ENCODE measurements at regions not wholly inside any gene's neighbourhood (a gene's known extent, or its start where the extent isn't known, plus 50 kb on each side); places are given as distances from the start of the nearest gene placed in this dataset.

- H3K9me3 ChIP-seq (ENCODE audit: control insufficient read depth, insufficient read depth, low read depth, low read length), result no peaks in the 10 kb centered on the region
- no peak for DNase-seq (ENCODE audit: low read depth in 2 of 2)
- no peak overlapping the region for H3K4me3 ChIP-seq (replicated peaks in 1 of 4; ENCODE audit: control extremely low read depth in 1 of 4, insufficient read depth in 1 of 4, low read depth in 3 of 4, low read length in 4 of 4)
- no peaks in the 10 kb centered on the region for H3K4me1 ChIP-seq (ENCODE audit: control insufficient read depth, extremely low read depth, insufficient read depth, low read length)
- no peak overlapping the region for H2AFZ ChIP-seq (ENCODE audit: low read length)
- TF ChIP-seq CTCF (conservative IDR thresholded peaks at IDR 0.05 in 1 of 2, IDR thresholded peaks at IDR 0.05 in 1 of 2; ENCODE audit: low read depth in 1 of 2, low read length in 2 of 2) (no peak), EZH2 (IDR thresholded peaks at IDR 0.05; ENCODE audit: low read length, missing control alignments) (no peak)
- H4K20me1 ChIP-seq (ENCODE audit: control insufficient read depth, extremely low read depth, insufficient read depth, low read length), result no peaks in the 10 kb centered on the region
- H3K36me3 ChIP-seq (ENCODE audit: control insufficient read depth, insufficient read depth, low read length), result no peaks in the 10 kb centered on the region
- no peak overlapping the region for H3K4me2 ChIP-seq (ENCODE audit: extremely low read depth, insufficient read depth, low read length)
- no peaks in the 10 kb centered on the region for H3K79me2 ChIP-seq (ENCODE audit: control insufficient read depth, insufficient read depth, low read length)
- H3K27ac ChIP-seq (ENCODE audit: insufficient read depth, low read length), result no peak overlapping the region
- no peak overlapping the region for H3K9ac ChIP-seq (ENCODE audit: insufficient read depth, low read length)
- no peaks in the 10 kb centered on the region for H3K27me3 ChIP-seq (ENCODE audit: control insufficient read depth, insufficient read depth, low read length)
Measured at GRCh38 chr7:11895337-11895736, 63.3 kb upstream of the THSD7A start.

DNA sequence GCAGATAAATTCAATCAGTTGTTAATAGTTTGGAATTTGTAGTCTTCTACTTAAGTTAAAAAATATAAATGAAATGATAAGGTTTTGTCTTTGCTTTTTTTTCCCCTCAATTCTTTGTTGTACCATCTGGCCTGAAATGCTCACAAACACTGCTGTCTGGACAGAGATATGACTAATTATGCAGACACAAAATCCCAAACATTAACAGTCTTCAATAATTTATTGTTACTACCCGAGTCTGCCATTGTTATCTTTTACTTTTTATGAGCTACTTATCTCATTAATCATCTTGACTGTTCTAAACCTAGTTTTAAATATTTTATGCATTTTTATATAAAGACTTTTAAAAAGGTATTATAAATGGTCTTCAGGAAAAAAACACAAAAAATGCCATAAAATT lies 64.7 kb upstream of the THSD7A start:
- no peak overlapping the region for H3K9ac ChIP-seq (ENCODE audit: insufficient read depth, low read length)
- DNase-seq (ENCODE audit: low read depth in 2 of 2), result peak in 1 of 2 donors; percentile 47
- no peak overlapping the region for H3K4me2 ChIP-seq (ENCODE audit: extremely low read depth, insufficient read depth, low read length)
- H3K36me3 ChIP-seq (ENCODE audit: control insufficient read depth, insufficient read depth, low read length), result no peaks in the 10 kb centered on the region
- H4K20me1 ChIP-seq (ENCODE audit: control insufficient read depth, extremely low read depth, insufficient read depth, low read length), result no peaks in the 10 kb centered on the region
- H3K4me3 ChIP-seq (replicated peaks in 1 of 4; ENCODE audit: control extremely low read depth in 1 of 4, insufficient read depth in 1 of 4, low read depth in 3 of 4, low read length in 4 of 4), result no peak overlapping the region
- H3K4me1 ChIP-seq (ENCODE audit: control insufficient read depth, extremely low read depth, insufficient read depth, low read length), result no peaks in the 10 kb centered on the region
- H3K27ac ChIP-seq (ENCODE audit: insufficient read depth, low read length), result no peak overlapping the region
- no peaks in the 10 kb centered on the region for H3K79me2 ChIP-seq (ENCODE audit: control insufficient read depth, insufficient read depth, low read length)
- no peak overlapping the region for H2AFZ ChIP-seq (ENCODE audit: low read length)
- no peaks in the 10 kb centered on the region for H3K9me3 ChIP-seq (ENCODE audit: control insufficient read depth, insufficient read depth, low read depth, low read length)
- TF ChIP-seq EZH2 (IDR thresholded peaks at IDR 0.05; ENCODE audit: low read length, missing control alignments) (no peak), CTCF (conservative IDR thresholded peaks at IDR 0.05 in 1 of 2, IDR thresholded peaks at IDR 0.05 in 1 of 2; ENCODE audit: low read depth in 1 of 2, low read length in 2 of 2) (no peak)
- no peaks in the 10 kb centered on the region for H3K27me3 ChIP-seq (ENCODE audit: control insufficient read depth, insufficient read depth, low read length)

- Histone ChIP-seq H3K36me3 (ENCODE audit: control insufficient read depth, insufficient read depth, low read length) (no peaks in the 10 kb centered on the region), H3K9ac (ENCODE audit: insufficient read depth, low read length) (no peak overlapping the region), H3K9me3 (ENCODE audit: control insufficient read depth, insufficient read depth, low read depth, low read length) (no peaks in the 10 kb centered on the region), H3K27me3 (ENCODE audit: control insufficient read depth, insufficient read depth, low read length) (no peaks in the 10 kb centered on the region), H2AFZ (ENCODE audit: low read length) (no peak overlapping the region), H3K4me1 (ENCODE audit: control insufficient read depth, extremely low read depth, insufficient read depth, low read length) (no peaks in the 10 kb centered on the region), H3K27ac (ENCODE audit: insufficient read depth, low read length) (no peak overlapping the region), H3K4me2 (ENCODE audit: extremely low read depth, insufficient read depth, low read length) (no peak overlapping the region), H4K20me1 (ENCODE audit: control insufficient read depth, extremely low read depth, insufficient read depth, low read length) (no peaks in the 10 kb centered on the region), H3K79me2 (ENCODE audit: control insufficient read depth, insufficient read depth, low read length) (no peaks in the 10 kb centered on the region), H3K4me3 (replicated peaks in 1 of 4; ENCODE audit: control extremely low read depth in 1 of 4, insufficient read depth in 1 of 4, low read depth in 3 of 4, low read length in 4 of 4) (no peak overlapping the region)
- no peak for DNase-seq (ENCODE audit: low read depth in 2 of 2)
- no peak for TF ChIP-seq CTCF (conservative IDR thresholded peaks at IDR 0.05 in 1 of 2, IDR thresholded peaks at IDR 0.05 in 1 of 2; ENCODE audit: low read depth in 1 of 2, low read length in 2 of 2)
- TF ChIP-seq EZH2 (IDR thresholded peaks at IDR 0.05; ENCODE audit: low read length, missing control alignments), result no peak
Measured at GRCh38 chr7:11899247-11899646, 67.2 kb upstream of the THSD7A start.

Measured in fibroblast of lung (primary cell).